IMR-90 (cell line): ENCODE measurements at regions not wholly inside any gene's neighbourhood (a gene's known extent, or its start where the extent isn't known, plus 50 kb on each side); places are given as distances from the start of the nearest gene placed in this dataset.

Experiments
- ATAC-seq: fragments of 200-7000 bp; cut with Tn5 transposase; 2 replicates; pipeline ENCODE4 v1.9.1; 2020; ENCODE audit warnings: low read depth, mild to moderate bottlenecking, moderate library complexity
- BruUV-seq: library from RNA; stranded (reverse); fragments of 400-500 nt; replicated peaks from 2 replicates; lab custom pipeline; 2021; lab: Mats Ljungman, UMichigan
- CTCF ChIA-PET: fragments of 300-600 bp; formaldehyde crosslinking; extraction: SDS; loops from one replicate; lab custom pipeline; 2021; ENCODE audit warnings: antibody characterized with exemption; lab: Yijun Ruan, JAX
- POLR2A ChIA-PET: fragments of 300-600 bp; sonication (Branson Sonifier 250); formaldehyde crosslinking; loops from one replicate; lab custom pipeline; 2022; ENCODE audit warnings: antibody characterized with exemption; ENCODE audit not compliant: unreplicated experiment; lab: Charles Lee
- DNase-seq: peaks from one replicate; pipeline ENCODE4 v3.0.0; 2013
- H2AFZ ChIP-seq: replicated peaks from 2 replicates; pipeline ENCODE3; 2013; ENCODE audit warnings: low read length, mild to moderate bottlenecking; ENCODE audit not compliant: poor library complexity
- H2AK5ac ChIP-seq: 2 replicates; pipeline ENCODE4 v1.6.1; 2013; ENCODE audit warnings: low read depth, low read length, inconsistent platforms
- H2AK9ac ChIP-seq: replicated peaks from 2 replicates; pipeline ENCODE3; 2013; ENCODE audit warnings: mild to moderate bottlenecking, low read depth, low read length, moderate library complexity; ENCODE audit not compliant: poor library complexity
- H2BK120ac ChIP-seq: 2 replicates; pipeline ENCODE4 v1.6.1; 2013; ENCODE audit warnings: low read depth, low read length, inconsistent platforms
- H2BK15ac ChIP-seq: 3 replicates; pipeline ENCODE4 v1.6.1; 2013; ENCODE audit warnings: low read depth, low read length, inconsistent platforms
- H2BK20ac ChIP-seq: 2 replicates; pipeline ENCODE4 v1.6.1; 2013; ENCODE audit warnings: low read depth, mild to moderate bottlenecking, inconsistent platforms, low read length, moderate library complexity
- H2BK5ac ChIP-seq: 2 replicates; pipeline ENCODE4 v1.6.1; 2013; ENCODE audit warnings: mild to moderate bottlenecking, low read depth, low read length, inconsistent platforms; ENCODE audit not compliant: poor library complexity, severe bottlenecking
- H3K14ac ChIP-seq: replicated peaks from 2 replicates; pipeline ENCODE4 v1.6.1; 2013; ENCODE audit warnings: low read depth, low read length, inconsistent platforms
- H3K18ac ChIP-seq: 2 replicates; pipeline ENCODE4 v1.6.1; 2013; ENCODE audit warnings: low read depth, low read length, control low read depth
- H3K23ac ChIP-seq: 2 replicates; pipeline ENCODE4 v1.6.1; 2013; ENCODE audit warnings: low read depth, low read length, inconsistent platforms
- H3K27ac ChIP-seq: 2 replicates; pipeline ENCODE4 v1.5.1; 2013; ENCODE audit warnings: mild to moderate bottlenecking, control low read depth, low read length; ENCODE audit not compliant: insufficient read depth
- H3K27me3 ChIP-seq: 2 replicates; pipeline ENCODE4 v1.6.1; 2013; ENCODE audit warnings: low read length; ENCODE audit not compliant: control insufficient read depth, insufficient read depth
- H3K36me3 ChIP-seq: 2 replicates; pipeline ENCODE4 v1.6.1; 2013; ENCODE audit warnings: low read length, mixed read lengths; ENCODE audit not compliant: control insufficient read depth, insufficient read depth
- H3K4ac ChIP-seq: 2 replicates; pipeline ENCODE4 v1.6.1; 2013; ENCODE audit warnings: low read depth, low read length, inconsistent platforms
- H3K4me1 ChIP-seq: 2 replicates; pipeline ENCODE4 v1.6.1; 2013; ENCODE audit warnings: low read length, mixed read lengths; ENCODE audit not compliant: control insufficient read depth, insufficient read depth
- H3K4me2 ChIP-seq: 2 replicates; pipeline ENCODE4 v1.6.1; 2013; ENCODE audit warnings: low read depth, mild to moderate bottlenecking, control low read depth, low read length, moderate library complexity
- H3K4me3 ChIP-seq: 2 replicates; pipeline ENCODE4 v1.5.1; 2013; ENCODE audit warnings: low read depth, mild to moderate bottlenecking, control low read depth, low read length, moderate library complexity; ENCODE audit not compliant: insufficient read depth
- H3K56ac ChIP-seq: 2 replicates; pipeline ENCODE4 v1.6.1; 2013; ENCODE audit warnings: low read length, inconsistent platforms; ENCODE audit not compliant: insufficient read depth; ENCODE audit errors: extremely low read depth
- H3K79me1 ChIP-seq, 2 experiments: 2 replicates each; pipeline ENCODE4 v1.6.1; 2013; ENCODE audit warnings: low read length in 2 of 2, inconsistent platforms in 1 of 2, low read depth in 1 of 2
- H3K9ac ChIP-seq: 2 replicates; pipeline ENCODE4 v1.6.1; 2013; ENCODE audit warnings: low read depth, low read length, control low read depth
- H3K9me1 ChIP-seq: 2 replicates; pipeline ENCODE4 v1.6.1; 2013; ENCODE audit warnings: low read length, inconsistent platforms; ENCODE audit not compliant: insufficient read depth
- H3K9me3 ChIP-seq: 2 replicates; pipeline ENCODE4 v1.6.1; 2013; ENCODE audit warnings: low read length; ENCODE audit not compliant: control insufficient read depth, insufficient read depth
- H4K20me1 ChIP-seq: 2 replicates; pipeline ENCODE4 v1.6.1; 2013; ENCODE audit warnings: low read length, inconsistent platforms; ENCODE audit not compliant: insufficient read depth
- H4K5ac ChIP-seq: 2 replicates; pipeline ENCODE4 v1.6.1; 2013; ENCODE audit warnings: mild to moderate bottlenecking, low read depth, low read length, control low read depth
- H4K8ac ChIP-seq, 2 experiments: 2 replicates each; pipeline ENCODE4 v1.6.1; 2013; ENCODE audit warnings: low read depth in 2 of 2, low read length in 2 of 2, control low read depth in 1 of 2, inconsistent platforms in 1 of 2
- H4K91ac ChIP-seq: 2 replicates; pipeline ENCODE4 v1.6.1; 2013; ENCODE audit warnings: low read depth, low read length, inconsistent platforms; ENCODE audit not compliant: insufficient read depth
- BHLHE40 ChIP-seq: fragments of 150-350 bp; IDR thresholded peaks from 2 replicates; pipeline ENCODE4 v1.6.1; 2016; ENCODE audit warnings: mild to moderate bottlenecking, low read depth, low read length
- CEBPB ChIP-seq: IDR thresholded peaks from 2 replicates; pipeline ENCODE4 v1.6.1; 2012; ENCODE audit warnings: low read depth, low read length, improper control_type of control experiment
- CHD1 ChIP-seq: IDR thresholded peaks from 2 replicates; pipeline ENCODE4 v1.6.1; 2012; ENCODE audit warnings: low read depth, low read length, improper control_type of control experiment
- CTCF ChIP-seq: conservative IDR thresholded peaks from 2 replicates; pipeline ENCODE4 v1.5.1; 2012; ENCODE audit warnings: mild to moderate bottlenecking, low read depth, low read length, improper control_type of control experiment
- ELK1 ChIP-seq: fragments of 150-350 bp; IDR thresholded peaks from 2 replicates; pipeline ENCODE4 v1.6.1; 2016; ENCODE audit warnings: low read depth, mild to moderate bottlenecking, low read length, moderate library complexity, borderline replicate concordance
- FOS ChIP-seq: fragments of 150-350 bp; IDR thresholded peaks from 2 replicates; pipeline ENCODE4 v1.6.1; 2016; ENCODE audit warnings: low read depth, low read length
- MAFK ChIP-seq: IDR thresholded peaks from 2 replicates; pipeline ENCODE4 v1.6.1; 2012; ENCODE audit warnings: low read depth, low read length, improper control_type of control experiment
- MAZ ChIP-seq: IDR thresholded peaks from 2 replicates; pipeline ENCODE4 v1.6.1; 2012; ENCODE audit warnings: low read depth, mild to moderate bottlenecking, low read length, improper control_type of control experiment, moderate library complexity, borderline replicate concordance
- MXI1 ChIP-seq: IDR thresholded peaks from 2 replicates; pipeline ENCODE4 v1.6.1; 2012; ENCODE audit warnings: low read depth, mild to moderate bottlenecking, low read length, moderate library complexity, borderline replicate concordance
- NFE2L2 ChIP-seq: fragments of 150-350 bp; IDR thresholded peaks from 2 replicates; pipeline ENCODE4 v1.6.1; 2016; ENCODE audit warnings: low read depth, mild to moderate bottlenecking, low read length
- POLR2A ChIP-seq: IDR thresholded peaks from 2 replicates; pipeline ENCODE4 v1.6.1; 2012; ENCODE audit warnings: mild to moderate bottlenecking, low read depth, low read length
- RAD21 ChIP-seq: IDR thresholded peaks from 2 replicates; pipeline ENCODE4 v1.6.1; 2012; ENCODE audit warnings: low read length, improper control_type of control experiment
- RCOR1 ChIP-seq: IDR thresholded peaks from 2 replicates; pipeline ENCODE4 v1.6.1; 2012; ENCODE audit warnings: mild to moderate bottlenecking, low read length, improper control_type of control experiment; ENCODE audit not compliant: insufficient replicate concordance
- RFX5 ChIP-seq: IDR thresholded peaks from 2 replicates; pipeline ENCODE4 v1.8.0; 2012; ENCODE audit warnings: low read depth, mild to moderate bottlenecking, low read length, moderate library complexity
- SMC3 ChIP-seq: fragments of 150-350 bp; IDR thresholded peaks from 2 replicates; pipeline ENCODE4 v1.6.1; 2016; ENCODE audit warnings: low read depth, mild to moderate bottlenecking, antibody characterized with exemption, low read length, moderate library complexity
- USF2 ChIP-seq: fragments of 150-350 bp; IDR thresholded peaks from 2 replicates; pipeline ENCODE4 v1.6.1; 2017; ENCODE audit warnings: mild to moderate bottlenecking, antibody characterized with exemption, low read length, low read depth
- WGBS, 2 experiments: methylation state at CpG; one replicate each; pipeline versions ENCODE4 v1.1.5 to v1.1.7; 2013; ENCODE audit warnings: missing lambda C conversion rate in 2 of 2; ENCODE audit not compliant: insufficient read length in 1 of 2; ENCODE audit errors: extremely low coverage in 2 of 2; 5-methylcytosine and 5-hydroxymethylcytosine counted together
- dilution Hi-C: fragments of 300-500 bp; cut with HindIII; formaldehyde crosslinking; loops from one replicate; pipeline ENCODE4 v1.14.3; 2018; ENCODE audit warnings: low sequenced_read_pairs; ENCODE audit not compliant: unreplicated experiment
- in situ Hi-C: fragments of 300-500 bp; cut with MboI; formaldehyde crosslinking; loops from 3 replicates; pipeline ENCODE4 v1.14.3; 2019; ENCODE audit warnings: low sequenced_read_pairs, inconsistent platforms, mixed read lengths
- intact Hi-C: fragments of 100-400 bp; cut with micrococcal nuclease; formaldehyde crosslinking; loops from 2 replicates; pipeline ENCODE4 v1.10.0; 2022

GRCh38 chr9:105146677-105147076, 97.8 kb upstream of the SLC44A1 start:
- Histone ChIP-seq H2AK5ac (no peak overlapping the region), H2AFZ (no peak overlapping the region), H3K23ac (no peak overlapping the region), H3K27ac (no peak overlapping the region), H3K18ac (no peak overlapping the region), H4K20me1 (no peaks in the 10 kb centered on the region), H3K9ac (no peak overlapping the region), H3K4me3 (no peak overlapping the region), H4K8ac (no peak overlapping the region), H3K9me3 (no peaks in the 10 kb centered on the region), H4K5ac (no peak overlapping the region), H4K91ac (no peak overlapping the region), H3K79me1 (no peaks in the 10 kb centered on the region), H3K4me2 (no peak overlapping the region), H2BK15ac (no peak overlapping the region), H3K56ac (no peak overlapping the region), H2BK20ac (no peak overlapping the region), H2BK5ac (no peak overlapping the region), H3K14ac (no peak overlapping the region), H2BK120ac (no peak overlapping the region), H3K4me1 (peaks cover 9% of the 10 kb centered on the region), H3K27me3 (no peaks in the 10 kb centered on the region), H3K4ac (no peak overlapping the region), H3K36me3 (no peaks in the 10 kb centered on the region), H2AK9ac (no peak overlapping the region), H3K9me1 (peaks cover 7% of the 10 kb centered on the region; the same call in 1 of the 2 replicates)
- DNase-seq, result no peak
- WGBS, 2 experiments, result 88% methylated on average over 2 of the region's 5 CpGs; no CpG with 5 or more reads in 1 of the 2 experiments
- POLR2A ChIA-PET, result no interaction called here
- no peak for ATAC-seq
- dilution Hi-C loops (no loop called here), in situ Hi-C loops (loop anchor here (10.0 to 25.0 kb wide), 2 partner anchors 62 to 159 kb away; no protein-coding TSS in a partner anchor), intact Hi-C loops (no loop called here)
- TF ChIP-seq ELK1 (no peak), SMC3 (no peak), CTCF (no peak), MXI1 (no peak), RCOR1 (no peak), BHLHE40 (no peak), MAZ (no peak), MAFK (no peak), CHD1 (no peak), RFX5 (no peak), FOS (no peak), POLR2A (no peak), CEBPB (no peak), USF2 (no peak), NFE2L2 (no peak), RAD21 (no peak)
- CTCF ChIA-PET, result interaction anchor here (1.2 kb wide), 1 partner anchor 220 kb away, joined by 3 read pairs; no protein-coding TSS in a partner anchor
- BruUV-seq, result no TSS peak
